VCaP (cell line): ENCODE measurements at regions not wholly inside any gene's neighbourhood (a gene's known extent, or its start where the extent isn't known, plus 50 kb on each side); places are given as distances from the start of the nearest gene placed in this dataset.

Experiments used
- H3K27ac ChIP-seq: fragments of 450-650 bp; 2 replicates; pipeline ENCODE4 v1.5.1; 2017
- CTCF ChIP-seq: fragments of 450-650 bp; conservative IDR thresholded peaks from 2 replicates; pipeline ENCODE4 v1.5.1; 2017; ENCODE audit warnings: mild to moderate bottlenecking, moderate library complexity

GRCh38 chr9:103242025-103242424 lies 246.9 kb downstream of the CYLC2 start:
- no peak overlapping the region for H3K27ac ChIP-seq
- TF ChIP-seq CTCF = no peak

GRCh38 chr9:103242486-103242885 lies 247.4 kb downstream of the CYLC2 start:
- TF ChIP-seq CTCF = no peak
- H3K27ac ChIP-seq = no peak overlapping the region

- H3K27ac ChIP-seq = no peak overlapping the region
- TF ChIP-seq CTCF = no peak
Observed at GRCh38 chr9:103243553-103243952, 248.4 kb downstream of the CYLC2 start.

GRCh38 chr9:103245369-103245768 lies 250.2 kb downstream of the CYLC2 start:
- no peak overlapping the region for H3K27ac ChIP-seq
- TF ChIP-seq CTCF = no peak

- no peak for TF ChIP-seq CTCF
- no peak overlapping the region for H3K27ac ChIP-seq
Observed at GRCh38 chr9:103261951-103262350, 266.8 kb downstream of the CYLC2 start.

- peak overlapping the region; percentile 93 for H3K27ac ChIP-seq
- no peak for TF ChIP-seq CTCF
Observed at GRCh38 chr9:103266064-103266463, 270.9 kb downstream of the CYLC2 start.

GRCh38 chr9:103277240-103277639 lies 282.1 kb downstream of the CYLC2 start:
- H3K27ac ChIP-seq = no peak overlapping the region
- TF ChIP-seq CTCF = no peak

GRCh38 chr9:103281126-103281525 lies 286.0 kb downstream of the CYLC2 start:
- TF ChIP-seq CTCF = no peak

More at GRCh38 chr9:103281126-103281525, 286.0 kb downstream of the CYLC2 start:
- H3K27ac ChIP-seq = no peak overlapping the region
